WERI-Rb-1 (cell line): ENCODE measurements at regions not wholly inside any gene's neighbourhood (a gene's known extent, or its start where the extent isn't known, plus 50 kb on each side); places are given as distances from the start of the nearest gene placed in this dataset.
"Not testable (repeated sequence)": the region's sequence is repeated elsewhere in the genome, so short reads cannot be mapped to it uniquely, and the experiment has no call there.

Experiments
- DNase-seq: peaks from one replicate; pipeline ENCODE4 v3.0.0-alpha.2; 2020
- H3K27ac ChIP-seq: fragments of 250-450 bp; sonication (Bioruptor Pico); 2 replicates; pipeline ENCODE4 v1.5.1; 2020; ENCODE audit warnings: mild to moderate bottlenecking, moderate library complexity
- H3K27me3 ChIP-seq: fragments of 250-450 bp; sonication (Bioruptor Pico); 2 replicates; pipeline ENCODE4 v1.5.1; 2021; ENCODE audit warnings: mild to moderate bottlenecking, low read depth, moderate library complexity; ENCODE audit not compliant: insufficient read depth, severe bottlenecking
- H3K36me3 ChIP-seq: fragments of 250-450 bp; sonication (Bioruptor Pico); 2 replicates; pipeline ENCODE4 v1.5.1; 2020; ENCODE audit warnings: mild to moderate bottlenecking, moderate library complexity
- H3K4me3 ChIP-seq: 2 replicates; pipeline ENCODE4 v1.5.1; 2011; ENCODE audit warnings: low read depth, mild to moderate bottlenecking, control low read depth, low read length
- H3K9me3 ChIP-seq: fragments of 250-450 bp; sonication (Bioruptor Pico); 2 replicates; pipeline ENCODE4 v1.5.1; 2021; ENCODE audit warnings: mild to moderate bottlenecking, moderate library complexity; ENCODE audit not compliant: severe bottlenecking
- TF ChIP-seq, protein P1 (sequence below): IDR thresholded peaks from 2 replicates; pipeline ENCODE4 v1.5.1; 2011; ENCODE audit warnings: low read depth, mild to moderate bottlenecking, control low read depth, inconsistent platforms, low read length

DNA sequence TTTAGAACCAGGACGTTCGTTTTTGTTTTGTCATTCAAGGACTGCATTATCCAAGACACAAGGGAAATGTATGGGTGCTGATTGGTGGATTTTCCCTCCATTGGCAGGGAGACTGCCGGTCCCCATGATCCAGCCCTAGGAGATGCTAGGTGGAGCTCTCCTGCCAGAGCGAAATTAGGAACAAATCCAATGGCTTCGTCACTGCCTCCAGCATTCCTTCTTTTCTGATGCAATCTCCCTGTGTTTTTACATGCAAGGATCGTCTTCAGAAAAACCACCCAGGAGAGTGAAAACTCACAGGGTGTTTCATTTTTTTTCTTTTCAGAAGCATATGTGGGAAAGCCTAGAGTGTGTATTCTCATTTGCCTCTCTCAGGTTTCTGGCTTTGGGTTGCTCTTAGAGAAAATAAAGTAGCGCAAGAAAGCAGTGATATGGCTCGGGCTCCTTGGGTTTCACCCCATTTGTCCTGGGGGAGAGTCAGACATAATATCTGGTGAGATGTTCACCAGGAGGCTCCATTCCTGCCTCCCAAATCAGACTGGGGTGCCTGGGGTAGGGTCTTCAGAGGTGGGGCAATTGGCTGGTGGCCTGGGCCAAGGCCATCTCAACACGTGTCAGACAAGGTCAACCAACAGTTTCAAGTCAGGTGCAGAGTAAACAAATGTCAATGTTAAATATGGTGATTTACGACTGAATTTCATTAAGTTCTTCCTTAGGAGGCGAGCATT is 450.9 kb upstream of the MKI67 start:
- H3K27me3 ChIP-seq: peaks cover 2% of the 10 kb centered on the region
- no peaks in the 10 kb centered on the region for H3K9me3 ChIP-seq
- TF ChIP-seq, protein P1, sequence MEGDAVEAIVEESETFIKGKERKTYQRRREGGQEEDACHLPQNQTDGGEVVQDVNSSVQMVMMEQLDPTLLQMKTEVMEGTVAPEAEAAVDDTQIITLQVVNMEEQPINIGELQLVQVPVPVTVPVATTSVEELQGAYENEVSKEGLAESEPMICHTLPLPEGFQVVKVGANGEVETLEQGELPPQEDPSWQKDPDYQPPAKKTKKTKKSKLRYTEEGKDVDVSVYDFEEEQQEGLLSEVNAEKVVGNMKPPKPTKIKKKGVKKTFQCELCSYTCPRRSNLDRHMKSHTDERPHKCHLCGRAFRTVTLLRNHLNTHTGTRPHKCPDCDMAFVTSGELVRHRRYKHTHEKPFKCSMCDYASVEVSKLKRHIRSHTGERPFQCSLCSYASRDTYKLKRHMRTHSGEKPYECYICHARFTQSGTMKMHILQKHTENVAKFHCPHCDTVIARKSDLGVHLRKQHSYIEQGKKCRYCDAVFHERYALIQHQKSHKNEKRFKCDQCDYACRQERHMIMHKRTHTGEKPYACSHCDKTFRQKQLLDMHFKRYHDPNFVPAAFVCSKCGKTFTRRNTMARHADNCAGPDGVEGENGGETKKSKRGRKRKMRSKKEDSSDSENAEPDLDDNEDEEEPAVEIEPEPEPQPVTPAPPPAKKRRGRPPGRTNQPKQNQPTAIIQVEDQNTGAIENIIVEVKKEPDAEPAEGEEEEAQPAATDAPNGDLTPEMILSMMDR: no peak
- no peak overlapping the region for H3K4me3 ChIP-seq
- no peak for DNase-seq
- no peaks in the 10 kb centered on the region for H3K36me3 ChIP-seq
- no peak overlapping the region for H3K27ac ChIP-seq

DNA sequence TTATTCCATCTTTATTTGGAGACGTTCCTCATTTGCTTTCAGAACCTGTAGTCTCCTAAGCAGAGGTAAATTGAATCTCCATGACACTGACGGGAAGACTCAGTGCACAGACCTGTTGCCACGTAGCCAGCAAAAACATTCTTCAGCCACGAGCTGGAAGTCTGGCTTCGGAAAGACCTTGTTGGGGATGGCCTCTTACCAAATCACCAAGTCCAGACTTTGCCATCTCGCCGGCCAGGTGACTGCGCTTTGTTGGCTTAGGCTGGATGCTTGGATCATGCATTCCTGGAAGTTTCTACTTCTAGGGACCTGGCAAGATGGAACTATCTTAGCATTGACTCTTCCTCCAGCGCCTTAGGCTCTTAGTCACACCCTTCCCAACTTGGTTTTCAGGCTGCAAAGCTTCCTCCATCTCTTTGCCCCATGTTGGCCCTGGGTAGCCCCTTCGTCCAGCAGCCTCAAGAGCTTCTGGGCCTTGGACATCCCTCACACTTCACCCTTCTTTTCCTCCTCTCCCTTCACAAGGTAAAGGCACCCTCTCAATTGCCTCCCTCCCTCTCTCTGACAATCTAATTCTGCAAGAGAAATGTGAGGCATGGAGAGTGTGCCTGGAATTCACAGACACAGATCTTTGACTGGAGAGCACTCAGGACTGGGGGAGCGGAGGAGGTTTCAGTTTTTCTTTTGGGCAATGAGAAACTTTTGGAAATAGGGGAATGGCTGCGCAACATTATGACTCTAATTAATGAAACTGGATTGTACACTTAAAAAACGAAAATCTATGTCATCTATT is 451.9 kb upstream of the MKI67 start:
- no peak for DNase-seq
- TF ChIP-seq, protein P1: no peak
- Histone ChIP-seq H3K36me3 (no peaks in the 10 kb centered on the region), H3K9me3 (no peaks in the 10 kb centered on the region), H3K27me3 (peaks cover 2% of the 10 kb centered on the region), H3K4me3 (no peak overlapping the region), H3K27ac (no peak overlapping the region)

DNA sequence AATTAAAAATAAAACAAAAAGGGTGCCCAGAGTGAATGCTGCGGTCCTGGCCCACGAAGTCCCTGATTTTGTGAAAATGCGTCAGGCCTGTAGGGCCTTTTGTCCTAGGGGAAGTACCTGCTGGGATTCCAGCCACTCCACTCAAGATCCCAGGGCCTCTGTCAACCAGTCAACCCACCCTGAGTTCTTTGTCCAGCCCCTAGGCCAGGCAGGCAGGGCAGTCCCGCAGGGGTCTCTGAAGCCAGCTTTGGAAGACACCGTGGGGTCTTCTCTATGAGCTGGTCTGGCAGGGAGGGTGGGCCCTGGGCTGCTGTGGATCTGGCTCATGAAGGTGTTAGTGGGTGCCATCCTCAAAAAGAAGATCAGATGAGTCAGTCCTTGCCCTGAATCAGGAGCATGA is 452.5 kb upstream of the MKI67 start:
- Histone ChIP-seq H3K27me3 (peaks cover 2% of the 10 kb centered on the region), H3K4me3 (no peak overlapping the region), H3K27ac (no peak overlapping the region), H3K36me3 (no peaks in the 10 kb centered on the region), H3K9me3 (no peaks in the 10 kb centered on the region)
- no peak for DNase-seq
- TF ChIP-seq, protein P1: no peak

DNA sequence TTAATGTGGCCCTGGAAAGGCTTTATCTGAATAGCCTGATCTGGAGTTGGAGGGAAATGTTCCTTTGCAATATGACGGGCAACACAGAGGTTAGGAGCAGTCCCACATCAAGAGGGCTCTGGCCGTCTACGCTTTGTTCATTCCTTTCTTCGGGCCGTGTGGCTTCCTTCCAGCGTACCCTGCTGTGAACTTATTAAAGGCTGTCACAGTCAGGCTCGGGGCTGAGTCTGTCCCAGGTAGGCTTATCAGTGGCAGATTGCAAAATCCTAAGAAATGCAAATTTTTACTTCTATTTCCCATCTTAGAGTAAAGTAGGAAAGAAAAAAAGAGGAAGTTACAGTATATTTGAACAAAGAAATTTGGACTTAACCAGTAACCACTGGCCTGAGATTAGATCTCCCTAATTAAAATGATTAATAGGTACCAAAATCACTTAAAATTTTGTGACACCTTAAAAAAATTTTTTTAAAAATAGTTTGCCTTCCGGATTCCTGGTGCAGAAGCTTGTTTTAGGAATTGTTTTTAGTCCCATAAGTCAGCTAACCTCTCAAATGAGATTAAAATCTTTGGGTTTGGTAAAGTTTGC is 453.1 kb upstream of the MKI67 start:
- no peak for DNase-seq
- Histone ChIP-seq H3K27ac (no peak overlapping the region), H3K36me3 (no peaks in the 10 kb centered on the region), H3K4me3 (no peak overlapping the region), H3K27me3 (peaks cover 2% of the 10 kb centered on the region), H3K9me3 (no peaks in the 10 kb centered on the region)
- TF ChIP-seq, protein P1: no peak

DNA sequence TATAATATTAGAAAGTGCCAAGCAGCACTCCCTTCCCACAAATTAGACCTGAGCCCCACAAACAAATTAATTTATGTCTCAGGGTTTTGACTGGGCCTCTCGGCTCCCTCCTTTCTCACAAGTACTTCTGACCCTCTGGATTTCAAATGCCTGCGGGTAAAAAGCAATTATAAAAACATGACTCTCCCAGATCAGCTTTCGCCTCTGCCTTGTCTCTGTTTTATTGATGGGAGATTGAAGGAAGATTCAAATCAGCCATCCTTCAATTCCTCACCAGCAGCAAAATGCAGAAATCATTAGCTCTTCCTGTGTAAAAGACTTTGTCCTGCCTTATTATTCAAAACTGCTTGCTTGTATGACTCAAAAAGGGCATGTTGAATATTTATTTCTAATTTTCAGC is 453.7 kb upstream of the MKI67 start:
- Histone ChIP-seq H3K27ac (no peak overlapping the region), H3K9me3 (no peaks in the 10 kb centered on the region)
- TF ChIP-seq, protein P1: no peak

DNA sequence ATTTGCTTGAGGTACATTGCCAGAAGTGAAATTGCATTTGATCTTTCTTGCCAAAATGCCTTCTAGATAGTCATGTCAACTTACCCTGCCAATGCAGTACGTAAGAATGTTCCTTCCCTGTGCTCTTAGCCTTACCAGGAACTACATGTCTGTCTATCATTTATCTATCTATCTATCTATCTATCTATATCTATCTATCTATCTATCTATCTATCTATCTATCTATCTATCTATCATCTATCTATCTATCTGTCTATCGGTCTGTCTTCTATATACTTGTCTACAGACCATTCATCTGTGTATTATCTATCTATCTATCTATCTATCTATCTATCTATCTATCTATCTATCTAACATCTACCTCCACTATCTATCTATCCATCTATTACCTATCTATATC is 456.9 kb upstream of the MKI67 start:
- DNase-seq, H3K4me3 ChIP-seq, H3K27ac ChIP-seq, H3K27me3 ChIP-seq, H3K36me3 ChIP-seq, H3K9me3 ChIP-seq: not testable (repeated sequence)

More for the DNA sequence above, 453.7 kb upstream of the MKI67 start:
- Histone ChIP-seq H3K36me3 (no peaks in the 10 kb centered on the region), H3K27me3 (peaks cover 2% of the 10 kb centered on the region), H3K4me3 (no peak overlapping the region)
- DNase-seq: no peak

DNA sequence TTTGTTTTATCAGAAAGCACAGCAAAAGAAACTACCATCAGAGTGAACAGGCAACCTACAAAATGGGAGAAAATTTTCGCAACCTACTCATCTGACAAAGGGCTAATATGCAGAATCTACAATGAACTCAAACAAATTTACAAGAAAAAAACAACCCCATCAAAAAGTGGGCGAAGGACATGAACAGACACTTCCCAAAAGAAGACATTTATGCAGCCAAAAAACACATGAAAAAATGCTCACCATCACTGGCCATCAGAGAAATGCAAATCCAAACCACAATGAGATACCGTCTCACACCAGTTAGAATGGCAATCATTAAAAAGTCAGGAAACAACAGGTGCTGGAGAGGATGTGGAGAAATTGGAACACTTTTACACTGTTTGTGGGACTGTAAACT is 460.4 kb upstream of the MKI67 start:
- H3K4me3 ChIP-seq, DNase-seq, H3K27ac ChIP-seq, H3K9me3 ChIP-seq, H3K27me3 ChIP-seq, H3K36me3 ChIP-seq: not testable (repeated sequence)
